ENCODE measurements at regions not wholly inside any gene's neighbourhood (a gene's known extent, or its start where the extent isn't known, plus 50 kb on each side); places are given as distances from the start of the nearest gene placed in this dataset.

- Histone ChIP-seq H4K20me1 (ENCODE audit: low read depth) (no peaks in the 10 kb centered on the region), H3K4me1 (no peaks in the 10 kb centered on the region), H3K9ac (no peak overlapping the region), H3F3A (ENCODE audit: low read depth) (no peaks in the 10 kb centered on the region), H3K9me3 (ENCODE audit: low read depth) (no peaks in the 10 kb centered on the region), H3K27ac (no peak overlapping the region), H3K79me2 (ENCODE audit: low read depth) (no peaks in the 10 kb centered on the region), H2AFZ (replicated peaks) (no peak overlapping the region), H3K4me3 (no peak overlapping the region), H3K36me3 (no peaks in the 10 kb centered on the region), H3K4me2 (no peak overlapping the region), H3K27me3 (no peaks in the 10 kb centered on the region)
- H3K27me3 Mint-ChIP-seq (ENCODE audit: insufficient read depth, low read depth), result no peaks in the 10 kb centered on the region
- no peaks in the 10 kb centered on the region for H3K9me3 Mint-ChIP-seq
- H3K4me3 Mint-ChIP-seq, result no peak overlapping the region
- no peaks in the 10 kb centered on the region for H3K4me1 Mint-ChIP-seq
- no peaks in the 10 kb centered on the region for H3K36me3 Mint-ChIP-seq
- H3K27ac Mint-ChIP-seq, result no peak overlapping the region
- DNase-seq (ENCODE audit: low spot score), result no peak
- no peak for TF ChIP-seq EZH2 (IDR thresholded peaks at IDR 0.05)
- no peak for TF ChIP-seq CTCF (IDR thresholded peaks at IDR 0.05)
- no peak for TF ChIP-seq EZH2phosphoT487 (IDR thresholded peaks at IDR 0.05)
These were observed 903.7 kb upstream of the USP15 start for GRCh38 chr12:61356485-61356884.

- Histone ChIP-seq H4K20me1 (ENCODE audit: low read depth) (no peaks in the 10 kb centered on the region), H3K9ac (no peak overlapping the region), H3K9me3 (ENCODE audit: low read depth) (no peaks in the 10 kb centered on the region), H3K27me3 (no peaks in the 10 kb centered on the region), H3K4me3 (no peak overlapping the region), H3K4me2 (no peak overlapping the region), H3F3A (ENCODE audit: low read depth) (no peaks in the 10 kb centered on the region), H3K4me1 (no peaks in the 10 kb centered on the region), H3K36me3 (no peaks in the 10 kb centered on the region), H3K79me2 (ENCODE audit: low read depth) (no peaks in the 10 kb centered on the region), H3K27ac (no peak overlapping the region), H2AFZ (replicated peaks) (no peak overlapping the region)
- H3K4me3 Mint-ChIP-seq, result no peak overlapping the region
- no peak for DNase-seq (ENCODE audit: low spot score)
- H3K9me3 Mint-ChIP-seq, result no peaks in the 10 kb centered on the region
- no peaks in the 10 kb centered on the region for H3K36me3 Mint-ChIP-seq
- TF ChIP-seq CTCF (IDR thresholded peaks at IDR 0.05), result no peak
- no peak for TF ChIP-seq EZH2 (IDR thresholded peaks at IDR 0.05)
- TF ChIP-seq EZH2phosphoT487 (IDR thresholded peaks at IDR 0.05), result no peak
- H3K27me3 Mint-ChIP-seq (ENCODE audit: insufficient read depth, low read depth), result no peaks in the 10 kb centered on the region
- no peaks in the 10 kb centered on the region for H3K4me1 Mint-ChIP-seq
- no peak overlapping the region for H3K27ac Mint-ChIP-seq
These were observed 902.7 kb upstream of the USP15 start for GRCh38 chr12:61357496-61357895.

GRCh38 chr12:61362037-61362436 lies 898.2 kb upstream of the USP15 start:
- H3K4me3 ChIP-seq, result no peak overlapping the region
- Mint-ChIP-seq H3K36me3 (no peaks in the 10 kb centered on the region), H3K27ac (no peak overlapping the region), H3K9me3 (no peaks in the 10 kb centered on the region), H3K4me1 (no peaks in the 10 kb centered on the region), H3K4me3 (no peak overlapping the region), H3K27me3 (ENCODE audit: insufficient read depth, low read depth) (no peaks in the 10 kb centered on the region)
- no peaks in the 10 kb centered on the region for H3F3A ChIP-seq (ENCODE audit: low read depth)
- H3K4me2 ChIP-seq, result no peak overlapping the region
- H3K9me3 ChIP-seq (ENCODE audit: low read depth), result no peaks in the 10 kb centered on the region
- no peaks in the 10 kb centered on the region for H3K36me3 ChIP-seq
- H3K79me2 ChIP-seq (ENCODE audit: low read depth), result no peaks in the 10 kb centered on the region
- H4K20me1 ChIP-seq (ENCODE audit: low read depth), result no peaks in the 10 kb centered on the region
- H2AFZ ChIP-seq (replicated peaks), result no peak overlapping the region
- DNase-seq (ENCODE audit: low spot score), result no peak
- no peaks in the 10 kb centered on the region for H3K4me1 ChIP-seq
- H3K9ac ChIP-seq, result no peak overlapping the region
- H3K27me3 ChIP-seq, result no peaks in the 10 kb centered on the region
- no peak overlapping the region for H3K27ac ChIP-seq
- TF ChIP-seq EZH2phosphoT487 (IDR thresholded peaks at IDR 0.05) (no peak), EZH2 (IDR thresholded peaks at IDR 0.05) (no peak), CTCF (IDR thresholded peaks at IDR 0.05) (no peak)

- TF ChIP-seq CTCF (IDR thresholded peaks at IDR 0.05) (no peak), EZH2phosphoT487 (IDR thresholded peaks at IDR 0.05) (no peak), EZH2 (IDR thresholded peaks at IDR 0.05) (no peak)
- Histone ChIP-seq H2AFZ (replicated peaks) (no peak overlapping the region), H3K4me3 (no peak overlapping the region), H3K36me3 (no peaks in the 10 kb centered on the region), H3F3A (ENCODE audit: low read depth) (no peaks in the 10 kb centered on the region), H3K27ac (no peak overlapping the region), H3K9me3 (ENCODE audit: low read depth) (no peaks in the 10 kb centered on the region), H3K4me1 (no peaks in the 10 kb centered on the region), H3K27me3 (no peaks in the 10 kb centered on the region), H3K9ac (no peak overlapping the region), H4K20me1 (ENCODE audit: low read depth) (no peaks in the 10 kb centered on the region), H3K79me2 (ENCODE audit: low read depth) (no peaks in the 10 kb centered on the region), H3K4me2 (no peak overlapping the region)
- no peak for DNase-seq (ENCODE audit: low spot score)
- H3K27ac Mint-ChIP-seq, result no peak overlapping the region
- no peaks in the 10 kb centered on the region for H3K36me3 Mint-ChIP-seq
- no peaks in the 10 kb centered on the region for H3K4me1 Mint-ChIP-seq
- H3K27me3 Mint-ChIP-seq (ENCODE audit: insufficient read depth, low read depth), result no peaks in the 10 kb centered on the region
- H3K9me3 Mint-ChIP-seq, result no peaks in the 10 kb centered on the region
- H3K4me3 Mint-ChIP-seq, result no peak overlapping the region
These were observed 895.2 kb upstream of the USP15 start for GRCh38 chr12:61365001-61365400.
